Endothelial cell of umbilical vein (primary cell): ENCODE measurements at regions not wholly inside any gene's neighbourhood (a gene's known extent, or its start where the extent isn't known, plus 50 kb on each side); places are given as distances from the start of the nearest gene placed in this dataset.

Experiments
- BruUV-seq: library from RNA; stranded (reverse); fragments of 400-500 nt; replicated peaks from 2 replicates; lab custom pipeline; 2021; lab: Mats Ljungman, UMichigan
- CTCF ChIA-PET: fragments of 300-600, 350-600 bp; sonication (Branson Sonifier 250); formaldehyde crosslinking; loops from one replicate; lab custom pipeline; 2021; ENCODE audit warnings: antibody characterized with exemption, inconsistent platforms; lab: Charles Lee
- POLR2A ChIA-PET: fragments of 300-600, 350-600 bp; sonication (Branson Sonifier 250); formaldehyde crosslinking; loops from one replicate; lab custom pipeline; 2021; ENCODE audit warnings: antibody characterized with exemption, inconsistent platforms; lab: Charles Lee
- DNase-seq: peaks from one replicate; pipeline ENCODE4 v3.0.0-alpha.2; 2011; ENCODE audit warnings: low read depth, low spot score
- FAIRE-seq: peaks from 2 replicates; lab custom pipeline; 2011; peaks lifted over from hg19 to GRCh38; lab: Jason Lieb, UNC
- H2AFZ ChIP-seq: 2 replicates; pipeline ENCODE4 v1.6.0; 2012; ENCODE audit warnings: low read depth, low read length, control low read depth, inconsistent platforms
- H3K27ac ChIP-seq: 2 replicates; pipeline ENCODE4 v1.5.1; 2011; ENCODE audit warnings: low read depth, mild to moderate bottlenecking, control low read depth, low read length, moderate library complexity; ENCODE audit not compliant: insufficient read depth
- H3K27me3 ChIP-seq, 2 experiments: 2 replicates each; pipeline versions ENCODE4 v1.6.0 to v1.6.1; 2011; ENCODE audit warnings: low read length in 2 of 2, mixed read lengths in 1 of 2; ENCODE audit not compliant: control insufficient read depth in 2 of 2, insufficient read depth in 2 of 2
- H3K36me3 ChIP-seq, 2 experiments: 2 replicates in 1 of 2; 3 replicates in 1 of 2; pipeline ENCODE4 v1.5.1; 2011; ENCODE audit warnings: low read length in 2 of 2, mild to moderate bottlenecking in 1 of 2, moderate library complexity in 1 of 2; ENCODE audit not compliant: control insufficient read depth in 2 of 2, insufficient read depth in 2 of 2; ENCODE audit errors: extremely low read depth in 1 of 2
- H3K4me1 ChIP-seq: 3 replicates; pipeline ENCODE4 v1.5.1; 2011; ENCODE audit warnings: mild to moderate bottlenecking, low read length; ENCODE audit not compliant: control insufficient read depth, insufficient read depth; ENCODE audit errors: extremely low read depth
- H3K4me2 ChIP-seq: 2 replicates; pipeline ENCODE4 v1.6.1; 2011; ENCODE audit warnings: low read length, control low read depth, mixed read lengths; ENCODE audit not compliant: insufficient read depth
- H3K4me3 ChIP-seq, 3 experiments: fragments of 200-600 bp in 1 of 3; sonication (generic), shearing (Covaris generic) in 1 of 3; replicated peaks in 1 of 3; 2 replicates each; pipeline ENCODE4 v1.5.1; 2011 to 2016; ENCODE audit warnings: control low read depth in 3 of 3, low read length in 3 of 3, mild to moderate bottlenecking in 2 of 3, inconsistent platforms in 1 of 3, low read depth in 1 of 3, moderate library complexity in 1 of 3; ENCODE audit not compliant: insufficient read depth in 1 of 3
- H3K79me2 ChIP-seq: 2 replicates; pipeline ENCODE4 v1.6.0; 2012; ENCODE audit warnings: low read length, inconsistent platforms; ENCODE audit not compliant: control insufficient read depth, insufficient read depth
- H3K9ac ChIP-seq: replicated peaks from 2 replicates; pipeline ENCODE3; 2011; ENCODE audit warnings: low read length, control low read depth; ENCODE audit not compliant: insufficient read depth; ENCODE audit errors: extremely low read depth
- H3K9me1 ChIP-seq: replicated peaks from 3 replicates; pipeline ENCODE4 v1.6.0; 2011; ENCODE audit warnings: mild to moderate bottlenecking, low read length; ENCODE audit not compliant: control insufficient read depth, insufficient read depth; ENCODE audit errors: extremely low read depth
- H3K9me3 ChIP-seq: replicated peaks from 2 replicates; pipeline ENCODE4 v1.5.1; 2012; ENCODE audit warnings: low read length, inconsistent platforms; ENCODE audit not compliant: control insufficient read depth, insufficient read depth
- H4K20me1 ChIP-seq: replicated peaks from 2 replicates; pipeline ENCODE3; 2011; ENCODE audit warnings: mild to moderate bottlenecking, low read length; ENCODE audit not compliant: control insufficient read depth, insufficient read depth; ENCODE audit errors: extremely low read depth
- CTCF ChIP-seq, 2 donors: IDR thresholded peaks; 1 replicate in 1 of 2; 2 replicates in 1 of 2; pipeline ENCODE4 v1.5.1; 2011; ENCODE audit warnings: low read length in 2 of 2, mild to moderate bottlenecking in 2 of 2, moderate library complexity in 2 of 2, control low read depth in 1 of 2, inconsistent platforms in 1 of 2, low read depth in 1 of 2; ENCODE audit not compliant: insufficient read depth in 1 of 2; ENCODE audit errors: extremely low read depth in 1 of 2
- JUN ChIP-seq: IDR thresholded peaks from 2 replicates; pipeline ENCODE4 v1.6.1; 2011; ENCODE audit warnings: borderline replicate concordance, low read depth; ENCODE audit not compliant: insufficient read length, insufficient read depth
- POLR2AphosphoS5 ChIP-seq: IDR thresholded peaks from 2 replicates; pipeline ENCODE4 v1.6.1; 2012; ENCODE audit warnings: low read depth, mild to moderate bottlenecking, control low read depth, low read length, moderate library complexity; ENCODE audit not compliant: insufficient read depth
- dilution Hi-C: fragments of 300-500 bp; cut with MboI; formaldehyde crosslinking; loops from one replicate; pipeline ENCODE4 v1.15.0; 2019; ENCODE audit warnings: low sequenced_read_pairs; ENCODE audit not compliant: extremely low pct_ligation_motif_present
- intact Hi-C: fragments of 100-400 bp; cut with micrococcal nuclease; formaldehyde crosslinking; loops from one replicate; pipeline ENCODE4 v1.10.0; 2022

GRCh38 chr18:79617511-79618500 is 61.8 kb upstream of the CTDP1 start:
- FAIRE-seq = no peak
- dilution Hi-C loops = no loop called here
- ChIA-PET POLR2A (no interaction called here), CTCF (no interaction called here)
- H4K20me1 ChIP-seq = no peaks in the 10 kb centered on the region
- H3K4me2 ChIP-seq = no peak overlapping the region
- no peak overlapping the region for H3K27ac ChIP-seq
- no peak overlapping the region for H3K4me3 ChIP-seq
- H3K79me2 ChIP-seq = no peaks in the 10 kb centered on the region
- H3K9me1 ChIP-seq = no peaks in the 10 kb centered on the region
- no peaks in the 10 kb centered on the region for H3K27me3 ChIP-seq
- no TSS peak for BruUV-seq
- H3K4me1 ChIP-seq = no peaks in the 10 kb centered on the region
- DNase-seq = no peak
- no peak overlapping the region for H2AFZ ChIP-seq
- TF ChIP-seq CTCF (IDR thresholded peaks at IDR 0.05; ENCODE audit: extremely low read depth in 1 of 2, insufficient read depth in 1 of 2, low read depth in 1 of 2, low read length in 2 of 2) (no peak), POLR2AphosphoS5 (no peak), JUN (no peak)
- H3K9ac ChIP-seq = no peak overlapping the region
- intact Hi-C loops = no loop called here
- no peaks in the 10 kb centered on the region for H3K9me3 ChIP-seq
- H3K36me3 ChIP-seq = no peaks in the 10 kb centered on the region
